HG02759 (cell line): ENCODE measurements at regions not wholly inside any gene's neighbourhood (a gene's known extent, or its start where the extent isn't known, plus 50 kb on each side); places are given as distances from the start of the nearest gene placed in this dataset.
"Not testable (repeated sequence)": the region's sequence is repeated elsewhere in the genome, so short reads cannot be mapped to it uniquely, and the experiment has no call there.

Experiments
- ATAC-seq: cut with Tn5 transposase; IDR thresholded peaks from one replicate; pipeline ENCODE4 v1.9.1; 2021; ENCODE audit warnings: mild to moderate bottlenecking, moderate library complexity; ENCODE audit not compliant: unreplicated experiment

DNA sequence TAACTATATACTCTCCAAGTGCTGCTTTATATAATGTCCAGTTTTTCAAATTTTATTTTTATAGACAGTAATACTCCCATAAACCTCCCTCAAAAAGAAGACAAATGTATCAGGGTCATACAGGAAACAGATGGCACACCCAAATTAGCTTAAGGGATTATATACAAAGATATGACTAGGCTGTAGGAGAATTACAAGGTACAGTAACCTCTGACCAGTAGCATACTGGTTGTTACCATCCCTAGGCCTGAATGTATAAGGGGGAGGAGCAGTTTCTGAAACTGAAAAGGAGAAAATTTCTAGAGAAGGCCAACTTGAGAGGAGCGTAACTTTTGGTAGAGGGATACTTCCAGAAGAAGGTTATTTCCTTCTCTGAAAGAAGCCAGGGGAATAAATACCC lies 122.6 kb upstream of the NBPF19 start:
- not testable (repeated sequence) for ATAC-seq

DNA sequence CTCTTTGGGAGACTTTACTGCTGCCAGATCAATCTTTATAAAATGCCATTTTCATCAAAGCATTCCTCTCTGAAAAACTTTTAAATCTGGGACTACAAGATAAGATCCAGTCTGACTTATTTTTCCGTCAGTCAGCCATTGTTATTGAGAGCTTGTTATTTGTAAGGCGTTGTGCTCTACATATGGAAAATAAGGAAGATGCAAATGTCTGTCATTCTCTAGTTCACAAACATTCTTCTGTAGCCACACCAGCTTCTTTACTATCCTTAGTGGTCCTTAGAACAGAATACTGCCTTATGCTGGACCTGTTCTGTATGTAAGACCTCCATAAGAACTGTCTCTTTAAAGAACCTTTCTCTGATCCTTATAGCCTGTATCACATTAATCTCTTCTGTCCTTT lies 120.3 kb upstream of the NBPF19 start:
- ATAC-seq = not testable (repeated sequence)

GRCh38 chr1:149355748-149356147 lies 119.1 kb upstream of the NBPF19 start:
- not testable (repeated sequence) for ATAC-seq

DNA sequence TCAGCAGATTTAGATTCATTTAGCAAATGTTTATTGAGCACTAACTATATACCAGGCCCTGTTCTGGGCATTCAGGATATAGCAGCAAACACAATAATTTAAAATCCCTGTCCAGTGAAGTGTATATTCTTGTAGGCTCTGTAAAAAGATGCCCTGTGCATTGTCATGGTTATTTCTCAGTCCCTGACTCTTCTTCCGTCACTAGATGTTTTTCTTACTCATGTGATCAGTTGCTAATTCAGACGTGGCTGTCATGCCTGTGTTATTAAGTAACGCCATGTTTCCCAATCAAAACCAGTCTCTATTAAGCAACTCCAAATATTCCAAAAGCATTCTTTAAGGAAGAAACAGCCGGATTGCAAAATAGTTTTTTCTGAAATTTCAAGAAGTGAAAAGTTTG lies 118.7 kb upstream of the NBPF19 start:
- ATAC-seq = not testable (repeated sequence)

DNA sequence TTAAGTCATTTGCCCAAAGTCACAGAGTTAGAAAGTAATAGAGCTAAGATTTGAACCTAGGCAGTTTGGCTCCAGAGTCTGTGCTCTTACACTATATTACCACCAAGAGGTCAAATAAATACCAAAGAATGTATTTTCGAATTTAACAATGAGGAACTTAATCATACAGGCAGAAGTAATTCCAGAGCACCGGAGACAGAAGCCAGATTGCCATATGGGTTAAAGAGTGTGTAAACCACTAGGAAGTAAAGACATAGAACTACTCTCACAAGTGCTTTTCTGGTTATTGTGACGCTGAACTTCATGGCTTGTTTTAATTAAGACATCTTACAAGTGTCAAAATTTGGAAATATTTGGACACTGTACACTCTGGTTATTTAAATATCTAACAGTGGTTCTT lies 114.5 kb upstream of the NBPF19 start:
- not testable (repeated sequence) for ATAC-seq

DNA sequence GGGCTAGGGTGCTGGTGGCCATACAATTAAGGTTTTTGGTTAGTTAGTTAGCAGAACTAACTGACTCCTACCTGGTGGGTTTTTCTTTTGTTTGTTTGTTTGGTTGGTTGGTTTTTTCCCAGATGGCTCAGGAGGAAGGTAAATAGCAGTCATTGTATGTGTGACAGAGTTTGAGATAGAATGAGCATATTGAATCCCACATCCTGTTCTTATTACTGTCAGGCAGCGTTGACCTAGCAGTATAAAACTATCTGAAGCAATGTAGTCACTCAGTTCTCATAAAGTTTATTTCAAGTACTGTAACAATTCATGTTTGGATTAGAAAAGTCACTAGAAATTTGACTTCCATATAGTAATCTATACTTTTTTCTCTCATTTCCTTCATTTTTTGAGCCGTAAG lies 113.5 kb upstream of the NBPF19 start:
- not testable (repeated sequence) for ATAC-seq

GRCh38 chr1:149364188-149364981 lies 110.5 kb upstream of the NBPF19 start:
- ATAC-seq = not testable (repeated sequence)

GRCh38 chr1:149366402-149366801 lies 108.4 kb upstream of the NBPF19 start:
- ATAC-seq = not testable (repeated sequence)

- not testable (repeated sequence) for ATAC-seq
Measured at GRCh38 chr1:149367472-149368044, 107.3 kb upstream of the NBPF19 start.

GRCh38 chr1:149368337-149368736 lies 106.5 kb upstream of the NBPF19 start:
- ATAC-seq = not testable (repeated sequence)

DNA sequence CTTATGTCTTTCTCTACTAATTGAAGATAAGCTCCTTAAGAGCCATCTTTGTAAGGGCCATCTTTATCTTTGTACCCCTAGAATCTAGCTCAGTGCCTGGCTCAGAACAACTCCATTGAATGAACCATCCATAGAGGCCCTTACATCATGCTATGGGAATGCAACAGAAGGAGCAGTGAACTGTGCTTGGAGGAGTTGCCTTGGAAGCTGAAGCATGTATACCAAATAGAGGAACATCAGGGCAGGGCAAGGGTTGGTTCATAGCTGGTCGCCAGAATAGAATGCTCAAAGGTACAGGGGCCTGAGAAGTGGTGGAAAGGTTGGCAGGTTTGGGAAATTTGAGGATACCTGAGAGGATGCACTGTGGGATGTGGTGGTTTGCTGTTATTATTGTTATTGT lies 105.8 kb upstream of the NBPF19 start:
- ATAC-seq = not testable (repeated sequence)

GRCh38 chr1:149371955-149372354 lies 102.9 kb upstream of the NBPF19 start:
- ATAC-seq = not testable (repeated sequence)

- not testable (repeated sequence) for ATAC-seq
Measured at GRCh38 chr1:149378462-149378861, 96.4 kb upstream of the NBPF19 start.

DNA sequence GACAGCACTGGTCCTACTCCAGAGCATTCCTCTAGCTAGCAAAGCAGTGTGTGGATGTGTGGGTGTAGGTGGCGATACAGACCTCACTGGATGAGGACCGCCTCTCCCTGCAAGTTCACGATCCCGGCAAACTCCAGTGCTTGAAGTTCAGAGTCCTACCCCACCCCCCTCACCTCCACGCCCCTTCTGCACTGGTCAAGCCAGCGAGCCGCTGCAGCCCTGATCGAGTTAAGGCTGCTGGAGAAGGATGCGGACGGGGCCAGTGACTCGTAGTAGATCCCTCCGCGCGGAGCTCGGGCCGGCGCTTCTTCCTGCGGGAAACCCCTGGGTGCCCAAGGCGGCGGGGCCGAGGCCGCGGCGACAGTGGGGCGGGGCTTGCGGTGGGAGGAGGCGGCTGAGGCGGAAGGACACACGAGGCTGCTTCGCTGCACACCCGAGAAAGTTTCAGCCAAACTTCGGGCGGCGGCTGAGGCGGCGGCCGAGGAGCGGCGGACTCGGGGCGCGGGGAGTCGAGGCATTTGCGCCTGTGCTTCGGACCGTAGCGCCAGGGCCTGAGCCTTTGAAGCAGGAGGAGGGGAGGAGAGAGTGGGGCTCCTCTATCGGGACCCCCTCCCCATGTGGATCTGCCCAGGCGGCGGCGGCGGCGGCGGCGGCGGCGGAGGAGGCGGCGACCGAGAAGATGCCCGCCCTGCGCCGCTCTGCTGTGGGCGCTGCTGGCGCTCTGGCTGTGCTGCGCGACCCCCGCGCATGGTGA lies 84.5 kb upstream of the NBPF19 start:
- not testable (repeated sequence) for ATAC-seq

GRCh38 chr1:149390931-149391330 lies 83.9 kb upstream of the NBPF19 start:
- not testable (repeated sequence) for ATAC-seq

GRCh38 chr1:149395802-149396201 lies 79.0 kb upstream of the NBPF19 start:
- ATAC-seq = not testable (repeated sequence)

GRCh38 chr1:149398527-149398926 lies 76.3 kb upstream of the NBPF19 start:
- not testable (repeated sequence) for ATAC-seq

GRCh38 chr1:149408404-149408803 lies 66.4 kb upstream of the NBPF19 start:
- ATAC-seq = not testable (repeated sequence)

DNA sequence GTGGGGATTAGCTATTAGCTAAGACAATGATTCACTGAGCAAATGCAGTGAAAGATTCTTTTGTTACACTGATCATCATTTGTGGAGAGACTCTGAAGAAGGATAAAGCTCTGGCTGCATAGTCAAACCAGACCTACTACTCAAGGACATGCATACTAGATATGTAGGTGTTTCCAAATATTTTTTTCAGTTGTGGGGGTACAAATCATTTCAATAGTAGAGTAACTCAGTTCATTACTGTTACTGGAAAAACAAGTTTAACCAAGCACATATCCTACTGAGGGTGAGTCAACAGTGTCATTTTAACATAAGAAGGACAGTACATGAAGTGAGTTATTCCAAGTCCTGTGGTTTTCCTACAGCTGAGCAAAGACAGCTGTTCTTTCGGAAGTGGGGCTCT lies 59.5 kb upstream of the NBPF19 start:
- ATAC-seq = not testable (repeated sequence)

DNA sequence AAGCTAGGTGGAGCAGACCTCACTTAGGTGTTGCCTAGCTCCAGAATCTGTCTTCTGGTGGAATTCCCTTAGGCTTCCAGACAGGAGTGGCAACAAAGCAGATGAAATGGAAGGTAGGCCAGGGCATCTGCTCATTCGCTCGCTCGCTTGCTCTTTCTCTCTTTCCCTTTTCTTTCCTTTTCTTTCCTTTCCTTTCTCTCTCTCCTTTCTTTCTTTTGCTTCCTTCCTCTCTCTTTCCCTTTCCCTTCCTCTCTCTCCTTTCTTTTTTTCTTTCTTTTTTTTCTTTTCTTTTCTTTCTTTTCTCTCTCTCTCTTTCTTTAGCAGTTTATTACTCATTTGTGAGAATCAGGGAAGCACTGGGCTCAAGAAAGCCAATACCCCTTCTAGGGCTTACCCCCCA lies 56.1 kb upstream of the NBPF19 start:
- not testable (repeated sequence) for ATAC-seq

DNA sequence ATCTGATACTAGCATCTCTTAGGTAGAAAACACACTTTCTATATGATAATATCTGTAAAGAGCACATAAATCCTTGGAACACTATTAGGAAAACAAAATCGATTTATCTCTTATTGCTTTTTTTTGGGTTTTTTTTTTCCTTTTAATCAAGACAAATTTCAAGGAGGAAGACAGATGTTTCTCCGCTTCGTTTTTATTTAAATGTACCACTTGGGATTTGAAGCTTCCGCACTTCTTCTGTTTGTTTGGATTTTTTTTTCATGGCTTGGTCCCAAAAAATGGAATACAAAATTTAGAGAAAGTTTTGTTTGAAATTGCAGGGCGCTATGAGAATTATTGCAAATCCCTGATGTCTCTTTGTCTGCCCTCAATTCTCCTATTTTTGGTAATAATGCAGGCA lies 51.7 kb upstream of the NBPF19 start:
- ATAC-seq = not testable (repeated sequence)
